PC-9 (cell line): ENCODE measurements at regions not wholly inside any gene's neighbourhood (a gene's known extent, or its start where the extent isn't known, plus 50 kb on each side); places are given as distances from the start of the nearest gene placed in this dataset.
A peak's percentile ranks its signal among the peaks of the same experiment; 100 is the strongest.

ENCODE experiments used
- BruUV-seq: library from RNA; stranded (reverse); fragments of 400-500 nt; replicated peaks from 2 replicates; lab custom pipeline; 2021; lab: Mats Ljungman, UMichigan
- CTCF ChIA-PET: fragments of 300-600 bp; sonication (Branson Sonifier 250); formaldehyde crosslinking; loops from one replicate; lab custom pipeline; 2022; ENCODE audit warnings: antibody characterized with exemption; lab: Charles Lee
- POLR2A ChIA-PET: fragments of 300-600 bp; sonication (Branson Sonifier 250); formaldehyde crosslinking; loops from one replicate; lab custom pipeline; 2022; ENCODE audit warnings: antibody characterized with exemption; ENCODE audit not compliant: unreplicated experiment; lab: Charles Lee
- DNase-seq, 2 experiments: peaks; one replicate each; pipeline versions ENCODE4 v3.0.0 to v3.0.0-alpha.2; 2015 to 2022; ENCODE audit warnings: mixed read lengths in 1 of 2
- H2AFZ ChIP-seq: fragments of 200-600 bp; sonication (generic); 2 replicates; pipeline ENCODE4 v1.8.1; 2017; ENCODE audit warnings: antibody characterized with exemption
- H3F3A ChIP-seq: fragments of 200-600 bp; sonication (generic); 2 replicates; pipeline ENCODE4 v1.8.1; 2017; ENCODE audit warnings: antibody characterized with exemption, mild to moderate bottlenecking, low read depth; ENCODE audit not compliant: insufficient read depth
- H3K27ac ChIP-seq: fragments of 200-600 bp; sonication (generic); 2 replicates; pipeline ENCODE4 v1.6.1; 2016; ENCODE audit warnings: mixed run types
- H3K27me3 ChIP-seq: fragments of 200-600 bp; sonication (generic); 2 replicates; pipeline ENCODE4 v1.6.1; 2016; ENCODE audit warnings: low read depth, mixed run types; ENCODE audit not compliant: insufficient read depth
- H3K36me3 ChIP-seq: fragments of 200-600 bp; sonication (generic); 2 replicates; pipeline ENCODE4 v1.6.1; 2016; ENCODE audit warnings: low read depth, mixed run types
- H3K4me1 ChIP-seq: fragments of 200-600 bp; sonication (generic); replicated peaks from 2 replicates; pipeline ENCODE4 v1.6.1; 2016; ENCODE audit warnings: mixed run types; ENCODE audit not compliant: insufficient read depth
- H3K4me2 ChIP-seq: fragments of 200-600 bp; sonication (generic); 2 replicates; pipeline ENCODE4 v1.6.1; 2017; ENCODE audit warnings: mixed run types
- H3K4me3 ChIP-seq: fragments of 200-600 bp; sonication (generic); 2 replicates; pipeline ENCODE4 v1.6.1; 2016; ENCODE audit warnings: mixed run types
- H3K79me2 ChIP-seq: fragments of 200-600 bp; sonication (generic); 2 replicates; pipeline ENCODE4 v1.6.1; 2017; ENCODE audit warnings: low read depth, mixed run types
- H3K9me2 ChIP-seq: fragments of 200-600 bp; sonication (generic); 2 replicates; pipeline ENCODE4 v1.8.1; 2017; ENCODE audit warnings: mild to moderate bottlenecking; ENCODE audit not compliant: insufficient read depth
- H3K9me3 ChIP-seq: fragments of 200-600 bp; sonication (generic); 2 replicates; pipeline ENCODE4 v1.8.1; 2016; ENCODE audit warnings: low read depth; ENCODE audit not compliant: insufficient read depth
- H4K20me1 ChIP-seq: fragments of 200-600 bp; sonication (generic); 2 replicates; pipeline ENCODE4 v1.8.1; 2017; ENCODE audit not compliant: insufficient read depth
- EZH2 ChIP-seq: fragments of 200-600 bp; sonication (generic); IDR thresholded peaks from 2 replicates; pipeline ENCODE4 v1.8.0; 2017; ENCODE audit warnings: antibody characterized with exemption, low read depth
- intact Hi-C: fragments of 100-400 bp; cut with micrococcal nuclease; formaldehyde crosslinking; loops from one replicate; pipeline ENCODE4 v1.10.0; 2022; ENCODE audit not compliant: unreplicated experiment
- TF ChIP-seq, protein P1 (sequence below): fragments of 200-600 bp; sonication (generic); conservative IDR thresholded peaks from 2 replicates; pipeline ENCODE4 v1.6.1; 2017; ENCODE audit warnings: mixed run types, antibody characterized with exemption, mild to moderate bottlenecking, moderate library complexity

DNA sequence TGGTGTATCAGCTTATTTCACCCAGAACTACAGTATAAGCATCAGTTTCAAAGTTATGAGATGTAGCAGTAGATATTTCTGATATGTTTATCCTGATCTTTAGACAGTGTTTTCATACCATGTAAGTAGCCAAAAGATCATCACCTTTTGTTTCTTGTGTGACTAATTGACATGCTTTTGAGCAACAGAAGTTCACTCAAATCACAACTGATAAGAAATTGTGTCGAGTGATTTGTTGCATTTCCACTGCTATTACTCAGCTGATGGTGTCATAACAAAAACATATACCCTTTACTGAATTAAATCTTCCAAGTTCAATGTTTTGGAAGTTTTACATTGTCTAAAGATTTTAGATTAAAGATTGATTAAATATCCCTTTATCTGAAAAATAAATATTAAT, 324.5 kb downstream of the TUSC1 start:
- intact Hi-C loops = no loop called here
- H3F3A ChIP-seq = no peaks in the 10 kb centered on the region
- no peaks in the 10 kb centered on the region for H4K20me1 ChIP-seq
- H3K9me2 ChIP-seq = no peaks in the 10 kb centered on the region
- no peaks in the 10 kb centered on the region for H3K4me1 ChIP-seq
- DNase-seq = no peak
- H3K36me3 ChIP-seq = no peaks in the 10 kb centered on the region
- no peaks in the 10 kb centered on the region for H3K27me3 ChIP-seq
- no peak overlapping the region for H2AFZ ChIP-seq
- ChIA-PET POLR2A (no interaction called here), CTCF (no interaction called here)
- H3K4me2 ChIP-seq = no peak overlapping the region
- no TSS peak for BruUV-seq
- H3K4me3 ChIP-seq = no peak overlapping the region
- H3K27ac ChIP-seq = no peak overlapping the region
- no peaks in the 10 kb centered on the region for H3K9me3 ChIP-seq
- TF ChIP-seq, protein P1, sequence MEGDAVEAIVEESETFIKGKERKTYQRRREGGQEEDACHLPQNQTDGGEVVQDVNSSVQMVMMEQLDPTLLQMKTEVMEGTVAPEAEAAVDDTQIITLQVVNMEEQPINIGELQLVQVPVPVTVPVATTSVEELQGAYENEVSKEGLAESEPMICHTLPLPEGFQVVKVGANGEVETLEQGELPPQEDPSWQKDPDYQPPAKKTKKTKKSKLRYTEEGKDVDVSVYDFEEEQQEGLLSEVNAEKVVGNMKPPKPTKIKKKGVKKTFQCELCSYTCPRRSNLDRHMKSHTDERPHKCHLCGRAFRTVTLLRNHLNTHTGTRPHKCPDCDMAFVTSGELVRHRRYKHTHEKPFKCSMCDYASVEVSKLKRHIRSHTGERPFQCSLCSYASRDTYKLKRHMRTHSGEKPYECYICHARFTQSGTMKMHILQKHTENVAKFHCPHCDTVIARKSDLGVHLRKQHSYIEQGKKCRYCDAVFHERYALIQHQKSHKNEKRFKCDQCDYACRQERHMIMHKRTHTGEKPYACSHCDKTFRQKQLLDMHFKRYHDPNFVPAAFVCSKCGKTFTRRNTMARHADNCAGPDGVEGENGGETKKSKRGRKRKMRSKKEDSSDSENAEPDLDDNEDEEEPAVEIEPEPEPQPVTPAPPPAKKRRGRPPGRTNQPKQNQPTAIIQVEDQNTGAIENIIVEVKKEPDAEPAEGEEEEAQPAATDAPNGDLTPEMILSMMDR = no peak
- TF ChIP-seq EZH2 = no peak
- H3K79me2 ChIP-seq = no peaks in the 10 kb centered on the region

GRCh38 chr9:25350011-25350410, 328.2 kb downstream of the TUSC1 start:
- no peak for DNase-seq
- no TSS peak for BruUV-seq
- Histone ChIP-seq H3K27me3 (no peaks in the 10 kb centered on the region), H3K4me2 (no peak overlapping the region), H3K9me3 (no peaks in the 10 kb centered on the region), H3K4me3 (no peak overlapping the region), H3F3A (no peaks in the 10 kb centered on the region), H3K9me2 (no peaks in the 10 kb centered on the region), H2AFZ (no peak overlapping the region), H4K20me1 (no peaks in the 10 kb centered on the region), H3K79me2 (no peaks in the 10 kb centered on the region), H3K4me1 (no peaks in the 10 kb centered on the region), H3K36me3 (no peaks in the 10 kb centered on the region), H3K27ac (no peak overlapping the region)
- ChIA-PET CTCF (no interaction called here), POLR2A (no interaction called here)
- intact Hi-C loops = no loop called here
- TF ChIP-seq EZH2 = no peak
- TF ChIP-seq, protein P1 = peak; percentile 30; the same call in 1 of the 2 replicates

- H2AFZ ChIP-seq = no peak overlapping the region
- H4K20me1 ChIP-seq = no peaks in the 10 kb centered on the region
- no peak overlapping the region for H3K4me2 ChIP-seq
- DNase-seq = no peak
- H3K27me3 ChIP-seq = no peaks in the 10 kb centered on the region
- no peaks in the 10 kb centered on the region for H3F3A ChIP-seq
- intact Hi-C loops = no loop called here
- no peak overlapping the region for H3K4me3 ChIP-seq
- CTCF ChIA-PET = no interaction called here
- H3K27ac ChIP-seq = no peak overlapping the region
- no peaks in the 10 kb centered on the region for H3K9me2 ChIP-seq
- POLR2A ChIA-PET = no interaction called here
- H3K36me3 ChIP-seq = no peaks in the 10 kb centered on the region
- no TSS peak for BruUV-seq
- H3K9me3 ChIP-seq = no peaks in the 10 kb centered on the region
- no peaks in the 10 kb centered on the region for H3K79me2 ChIP-seq
- H3K4me1 ChIP-seq = no peaks in the 10 kb centered on the region
- TF ChIP-seq, protein P1 = no peak
- no peak for TF ChIP-seq EZH2
Observed at GRCh38 chr9:25322142-25322541, 356.1 kb downstream of the TUSC1 start.
